Umbilical cord (tissue), 1 donor: ENCODE measurements at regions not wholly inside any gene's neighbourhood (a gene's known extent, or its start where the extent isn't known, plus 50 kb on each side); places are given as distances from the start of the nearest gene placed in this dataset.
"Not testable (repeated sequence)": the region's sequence is repeated elsewhere in the genome, so short reads cannot be mapped to it uniquely, and the experiment has no call there.

Experiments used
- DNase-seq: peaks from one replicate; pipeline ENCODE4 v3.0.0-alpha.2; 2015; ENCODE audit warnings: low spot score

GRCh38 chr3:152769523-152769922 lies 65.4 kb upstream of the P2RY1 start:
- no peak for DNase-seq

- DNase-seq: no peak
These were observed 64.6 kb upstream of the P2RY1 start for GRCh38 chr3:152770296-152770695.

GRCh38 chr3:152771120-152771519 lies 63.8 kb upstream of the P2RY1 start:
- DNase-seq: no peak

- peak; percentile 61 for DNase-seq
These were observed 62.2 kb upstream of the P2RY1 start for GRCh38 chr3:152772674-152773225.

- DNase-seq: no peak
These were observed 61.3 kb upstream of the P2RY1 start for GRCh38 chr3:152773633-152774032.

- not testable (repeated sequence) for DNase-seq
These were observed 60.7 kb upstream of the P2RY1 start for GRCh38 chr3:152774230-152774629.

GRCh38 chr3:152778022-152778421 lies 56.9 kb upstream of the P2RY1 start:
- DNase-seq: no peak

GRCh38 chr3:152779653-152780052 lies 55.3 kb upstream of the P2RY1 start:
- peak; percentile 67 for DNase-seq

- no peak for DNase-seq
These were observed 54.4 kb upstream of the P2RY1 start for GRCh38 chr3:152780553-152780952.

- no peak for DNase-seq
These were observed 49.9 kb upstream of the P2RY1 start for GRCh38 chr3:152785051-152785450.
